Psoas muscle (tissue), 7 donors: ENCODE measurements at regions not wholly inside any gene's neighbourhood (a gene's known extent, or its start where the extent isn't known, plus 50 kb on each side); places are given as distances from the start of the nearest gene placed in this dataset.
"Not testable (repeated sequence)": the region's sequence is repeated elsewhere in the genome, so short reads cannot be mapped to it uniquely, and the experiment has no call there.

Experiments
- ATAC-seq, 4 donors: fragments of 200-7000 bp; cut with Tn5 transposase; one replicate each; pipeline ENCODE4 v1.9.1; 2020; ENCODE audit warnings: moderate library complexity in 3 of 4, mild to moderate bottlenecking in 2 of 4
- DNase-seq, 2 donors: peaks; one replicate each; pipeline ENCODE4 v3.0.0-alpha.2; 2020
- H3K27ac ChIP-seq: fragments of 200-600 bp; one replicate; pipeline ENCODE4 v1.8.0; 2022
- H3K27me3 ChIP-seq, 3 donors: fragments of 200-600 bp in 1 of 3; one replicate each; pipeline versions ENCODE4 v1.6.1 to v1.8.0; 2013 to 2022; ENCODE audit warnings: low read length in 2 of 3, mild to moderate bottlenecking in 2 of 3, moderate library complexity in 1 of 3; ENCODE audit not compliant: insufficient read depth in 3 of 3
- H3K36me3 ChIP-seq, 2 donors: fragments of 200-600 bp in 1 of 2; one replicate each; pipeline versions ENCODE4 v1.6.1 to v1.8.0; 2013 to 2022; ENCODE audit warnings: low read depth in 1 of 2, mild to moderate bottlenecking in 1 of 2, moderate library complexity in 1 of 2; ENCODE audit not compliant: insufficient read depth in 1 of 2
- H3K4me1 ChIP-seq: fragments of 200-600 bp; one replicate; pipeline ENCODE4 v1.8.0; 2022
- H3K4me3 ChIP-seq: fragments of 200-600 bp; one replicate; pipeline ENCODE4 v1.8.0; 2022; ENCODE audit warnings: mild to moderate bottlenecking
- H3K9me3 ChIP-seq: fragments of 200-600 bp; one replicate; pipeline ENCODE4 v1.8.0; 2022
- CTCF ChIP-seq: fragments of 200-600 bp; IDR thresholded peaks from one replicate; pipeline ENCODE4 v1.8.0; 2022; ENCODE audit warnings: antibody characterized with exemption
- WGBS, 3 donors: extraction: QIAGEN DNeasy Blood & Tissue Kit; methylation state at CpG; one replicate each; pipeline versions ENCODE4 v1.1.6 to v1.1.7; 2013; 5-methylcytosine and 5-hydroxymethylcytosine counted together
- intact Hi-C, 2 donors: fragments of 100-400 bp; cut with DNase I; formaldehyde crosslinking; loops; one replicate each; pipeline versions ENCODE4 v1.11.0 to v1.14.2; 2022
- donor health status: healthy with polysubstance abuse.
- donor health status: DM: no; HTN: no; CAD: no; lungs with moderate emphysema.
- donor health status: Bipolar disorder and iron deficiency.
- donor health status: healthy.
- donor health status: DM: yes; HTN: yes; CAD: no.
- donor health status: DM: no; HTN: no; CAD: no.
- donor health status: DM: yes; HTN: yes; CAD: no.

DNA sequence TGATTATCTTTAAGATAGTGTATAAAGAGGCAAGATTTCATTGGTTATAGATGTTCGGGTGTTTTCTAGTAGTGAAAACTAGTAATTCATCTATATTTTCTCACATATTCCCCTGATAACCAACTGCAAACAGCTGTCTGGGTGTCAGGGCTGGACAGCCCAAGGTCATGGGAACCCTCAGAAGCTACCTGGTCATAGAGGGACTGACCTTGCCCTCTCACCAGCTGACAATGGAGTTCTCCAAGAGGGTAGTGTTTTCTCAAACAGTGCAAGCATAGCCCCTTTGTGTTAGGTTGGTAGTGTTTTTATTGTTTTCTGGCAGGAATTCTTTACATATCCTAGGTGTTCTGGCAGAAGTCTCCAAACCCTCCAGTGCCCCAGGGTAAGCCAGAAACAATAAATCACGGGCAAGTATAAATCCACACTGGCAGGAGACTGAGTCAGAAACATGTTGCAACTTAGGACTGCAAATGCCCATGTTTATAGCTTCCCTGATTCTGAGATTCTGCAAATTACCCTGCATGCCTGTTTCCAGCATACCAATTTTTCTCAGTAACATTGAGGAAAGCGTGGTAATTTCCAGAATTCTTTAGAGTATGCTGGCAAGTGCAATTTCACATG lies 82.8 kb upstream of the ATP1A1 start:
- intact Hi-C loops, result no loop called here
- Histone ChIP-seq H3K36me3 (no peaks in the 10 kb centered on the region), H3K27ac (no peak overlapping the region), H3K9me3 (no peaks in the 10 kb centered on the region), H3K27me3 (no peaks in the 10 kb centered on the region), H3K4me1 (peaks cover 8% of the 10 kb centered on the region), H3K4me3 (no peak overlapping the region)
- WGBS, 3 donors, result 70 to 79% (median 77%) methylated on average over 3 of the region's 3 CpGs
- peak in 3 of 4 donors; percentile 39 to 66 (median 52) for ATAC-seq
- no peak for TF ChIP-seq CTCF
- no peak for DNase-seq

GRCh38 chr1:116291024-116291423 lies 82.0 kb upstream of the ATP1A1 start:
- H3K36me3 ChIP-seq, result no peaks in the 10 kb centered on the region
- no peak overlapping the region for H3K27ac ChIP-seq
- H3K4me3 ChIP-seq, result no peak overlapping the region
- TF ChIP-seq CTCF, result no peak
- H3K27me3 ChIP-seq, result no peaks in the 10 kb centered on the region
- ATAC-seq (no peak), DNase-seq (no peak)
- intact Hi-C loops, result no loop called here
- H3K4me1 ChIP-seq, result peaks cover 7% of the 10 kb centered on the region
- no peaks in the 10 kb centered on the region for H3K9me3 ChIP-seq
- 66 to 76% (median 71%) methylated on average over 2 of the region's 2 CpGs for WGBS, 3 donors

DNA sequence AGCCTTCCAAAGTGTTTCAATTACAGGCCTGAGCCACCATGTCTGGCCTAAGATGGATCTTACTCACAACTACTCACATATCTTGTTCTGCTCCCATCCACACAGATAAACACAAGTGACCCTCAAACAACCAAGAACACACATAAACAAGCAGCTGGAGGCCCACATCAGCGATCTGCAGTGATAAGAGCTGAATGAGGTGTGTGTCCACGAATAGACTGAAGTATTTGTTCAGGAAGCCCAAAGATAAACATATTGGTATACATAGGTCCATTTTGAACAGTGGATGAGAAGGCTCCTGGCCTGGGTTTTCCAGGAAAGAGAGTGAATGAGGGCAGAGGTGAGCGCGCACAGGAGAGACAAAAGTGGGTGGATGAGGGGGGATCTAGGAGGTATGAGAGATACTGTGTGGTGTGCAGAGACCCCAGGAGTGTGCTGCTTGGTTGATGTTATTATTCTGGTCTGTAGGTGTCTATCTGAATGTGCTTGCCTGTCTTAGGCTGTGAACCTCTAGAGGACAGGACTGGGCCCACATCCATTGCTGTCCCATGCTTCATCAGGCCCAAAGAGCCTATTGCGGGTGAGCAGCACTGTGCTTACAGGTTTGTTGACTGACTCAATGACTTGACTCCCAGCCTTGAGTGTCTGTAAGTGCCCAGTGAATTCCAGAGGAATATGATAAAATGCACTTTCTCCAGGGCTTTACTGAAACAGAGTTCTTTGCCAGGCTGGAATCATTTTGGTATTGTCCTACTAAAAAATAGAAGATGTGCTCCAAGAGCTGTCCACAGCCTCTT lies 79.9 kb upstream of the ATP1A1 start:
- no peak for DNase-seq
- intact Hi-C loops, result no loop called here
- no peak for ATAC-seq
- Histone ChIP-seq H3K9me3 (no peaks in the 10 kb centered on the region), H3K27me3 (no peaks in the 10 kb centered on the region), H3K4me1 (peaks cover 7% of the 10 kb centered on the region), H3K36me3 (no peaks in the 10 kb centered on the region), H3K27ac (no peak overlapping the region), H3K4me3 (no peak overlapping the region)
- WGBS, 3 donors, result 73 to 85% (median 82%) methylated on average over 5 of the region's 5 CpGs
- no peak for TF ChIP-seq CTCF

DNA sequence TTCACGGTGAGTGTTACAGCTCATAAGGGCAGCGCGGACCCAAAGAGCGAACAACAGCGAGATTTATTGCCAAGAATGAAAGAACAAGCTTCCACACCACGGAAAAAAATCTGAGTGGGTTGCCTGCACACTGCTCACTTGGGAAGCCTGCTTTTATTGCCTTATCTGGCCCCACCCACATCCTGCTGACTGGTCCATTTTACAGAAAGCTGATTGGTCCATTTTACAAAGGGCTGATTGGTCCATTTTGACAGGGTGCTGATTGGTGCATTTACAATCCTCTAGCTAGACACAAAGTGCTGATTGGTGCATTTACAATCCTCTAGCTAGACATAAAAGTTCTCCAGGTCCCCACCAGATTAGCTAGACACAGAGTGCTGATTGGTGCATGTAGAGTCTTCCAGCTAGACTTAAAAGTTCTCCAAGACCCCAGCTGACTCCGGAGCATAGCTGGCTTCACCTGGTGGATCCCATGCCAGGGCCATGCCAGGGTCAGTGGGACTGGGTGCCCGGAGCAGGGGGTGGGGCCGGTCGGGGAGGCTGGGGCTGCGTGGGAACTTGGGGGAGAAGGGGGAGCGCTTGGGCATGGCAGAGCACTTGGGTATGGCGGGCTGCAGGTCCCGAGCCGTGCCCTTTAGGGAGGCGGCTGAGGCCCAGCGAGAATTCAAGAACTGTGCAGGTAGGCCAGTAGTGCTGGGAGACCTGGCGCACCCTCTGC lies 75.4 kb upstream of the ATP1A1 start:
- H3K4me3 ChIP-seq, result no peak overlapping the region
- no peaks in the 10 kb centered on the region for H3K27me3 ChIP-seq
- WGBS, 3 donors, result 90 to 94% (median 93%) methylated on average over 17 to 18 of the region's 18 CpGs
- no peaks in the 10 kb centered on the region for H3K9me3 ChIP-seq
- no peaks in the 10 kb centered on the region for H3K4me1 ChIP-seq
- ATAC-seq, result no peak
- H3K36me3 ChIP-seq, result no peaks in the 10 kb centered on the region
- no peak for TF ChIP-seq CTCF
- intact Hi-C loops, result no loop called here
- DNase-seq, result no peak
- H3K27ac ChIP-seq, result no peak overlapping the region

DNA sequence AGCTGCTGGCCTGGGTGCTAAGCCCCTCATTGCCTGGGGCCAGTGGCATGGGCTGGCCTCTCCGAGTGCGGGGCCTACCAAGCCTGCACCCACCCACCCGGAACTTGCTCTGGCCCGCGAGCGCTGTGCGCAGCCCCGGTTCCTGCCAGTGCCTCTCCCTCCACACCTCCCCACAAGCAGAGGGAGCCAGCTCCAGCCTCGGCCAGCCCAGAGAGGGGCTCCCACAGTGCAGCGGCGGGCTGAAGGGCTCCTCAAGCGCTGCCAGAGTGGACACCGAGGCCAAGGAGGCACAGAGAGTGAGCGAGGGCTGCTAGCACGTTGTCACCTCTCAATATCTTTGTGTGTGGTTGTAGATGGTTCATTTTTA lies 74.8 kb upstream of the ATP1A1 start:
- intact Hi-C loops, result not testable (repeated sequence)

More for the DNA sequence above, 74.8 kb upstream of the ATP1A1 start:
- 89 to 91% (median 90%) methylated on average over 13 to 15 of the region's 15 CpGs for WGBS, 3 donors
- not testable (repeated sequence) for H3K4me3 ChIP-seq, DNase-seq, H3K9me3 ChIP-seq, ATAC-seq, H3K27ac ChIP-seq, H3K4me1 ChIP-seq, H3K36me3 ChIP-seq, H3K27me3 ChIP-seq
